ENCODE measurements at regions not wholly inside any gene's neighbourhood (a gene's known extent, or its start where the extent isn't known, plus 50 kb on each side); places are given as distances from the start of the nearest gene placed in this dataset.
"Not testable (repeated sequence)": the region's sequence is repeated elsewhere in the genome, so short reads cannot be mapped to it uniquely, and the experiment has no call there.

DNA sequence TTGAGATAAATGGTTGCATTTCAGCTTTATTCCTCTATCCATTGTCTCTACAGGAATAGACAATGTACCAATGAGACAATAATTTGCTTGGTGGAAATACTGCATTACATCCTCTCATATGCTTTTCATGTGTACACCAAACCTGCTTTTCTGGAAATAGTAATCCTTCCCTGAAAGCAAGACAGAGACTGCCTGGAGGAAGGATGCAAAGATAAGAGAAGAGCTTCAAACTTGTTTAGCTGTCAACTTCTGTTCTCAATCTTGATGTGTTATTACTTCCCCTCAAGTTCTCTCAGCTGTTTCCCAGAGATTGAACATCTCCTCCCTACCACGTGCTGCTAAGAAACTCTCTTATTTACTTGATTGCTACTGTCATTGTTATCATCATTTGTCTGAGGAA lies 1125.4 kb upstream of the TMPRSS15 start:
- intact Hi-C loops (cut with DNase I; ENCODE audit: low total_unique reads) = no loop called here
- WGBS, 2 donors = 36 to 54% methylated on average over 1 of the region's 1 CpG
- no peaks in the 10 kb centered on the region for H3K27me3 ChIP-seq
- TF ChIP-seq POLR2A (IDR thresholded peaks at IDR 0.05) = no peak
- H3K4me3 ChIP-seq = no peak overlapping the region
- no peaks in the 10 kb centered on the region for H3K36me3 ChIP-seq (ENCODE audit: low read depth, missing control alignments)
- H3K27ac ChIP-seq = no peak overlapping the region
- no peaks in the 10 kb centered on the region for H3K4me1 ChIP-seq
- H3K9me3 ChIP-seq = no peaks in the 10 kb centered on the region
- DNase-seq = no peak

DNA sequence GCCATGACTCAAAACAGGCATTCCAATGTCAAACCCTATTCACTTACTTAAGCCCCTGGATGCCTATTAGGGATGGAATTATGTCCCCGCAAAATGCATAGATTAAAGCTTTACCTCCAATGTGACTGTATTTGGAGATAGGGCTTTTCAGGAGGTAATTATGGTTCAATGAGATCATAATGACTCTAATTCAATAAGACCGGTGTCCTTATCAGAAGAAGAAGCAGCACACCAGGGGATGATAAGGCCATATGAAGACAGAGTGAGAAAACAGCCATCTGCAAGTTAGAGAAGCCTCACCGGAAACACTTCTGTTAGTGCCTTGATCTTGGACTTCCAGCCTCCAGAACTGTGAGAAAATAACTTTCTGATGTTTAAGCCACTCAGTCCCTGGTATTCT lies 1131.8 kb upstream of the TMPRSS15 start:
- WGBS, 2 donors = 76 to 82% methylated on average over 3 of the region's 3 CpGs
- Histone ChIP-seq H3K9me3 (no peaks in the 10 kb centered on the region), H3K36me3 (ENCODE audit: low read depth, missing control alignments) (no peaks in the 10 kb centered on the region), H3K4me1 (no peaks in the 10 kb centered on the region), H3K27ac (no peak overlapping the region), H3K4me3 (no peak overlapping the region), H3K27me3 (no peaks in the 10 kb centered on the region)
- intact Hi-C loops (cut with DNase I; ENCODE audit: low total_unique reads) = no loop called here
- no peak for DNase-seq
- TF ChIP-seq POLR2A (IDR thresholded peaks at IDR 0.05) = no peak
- TF ChIP-seq, protein P1, sequence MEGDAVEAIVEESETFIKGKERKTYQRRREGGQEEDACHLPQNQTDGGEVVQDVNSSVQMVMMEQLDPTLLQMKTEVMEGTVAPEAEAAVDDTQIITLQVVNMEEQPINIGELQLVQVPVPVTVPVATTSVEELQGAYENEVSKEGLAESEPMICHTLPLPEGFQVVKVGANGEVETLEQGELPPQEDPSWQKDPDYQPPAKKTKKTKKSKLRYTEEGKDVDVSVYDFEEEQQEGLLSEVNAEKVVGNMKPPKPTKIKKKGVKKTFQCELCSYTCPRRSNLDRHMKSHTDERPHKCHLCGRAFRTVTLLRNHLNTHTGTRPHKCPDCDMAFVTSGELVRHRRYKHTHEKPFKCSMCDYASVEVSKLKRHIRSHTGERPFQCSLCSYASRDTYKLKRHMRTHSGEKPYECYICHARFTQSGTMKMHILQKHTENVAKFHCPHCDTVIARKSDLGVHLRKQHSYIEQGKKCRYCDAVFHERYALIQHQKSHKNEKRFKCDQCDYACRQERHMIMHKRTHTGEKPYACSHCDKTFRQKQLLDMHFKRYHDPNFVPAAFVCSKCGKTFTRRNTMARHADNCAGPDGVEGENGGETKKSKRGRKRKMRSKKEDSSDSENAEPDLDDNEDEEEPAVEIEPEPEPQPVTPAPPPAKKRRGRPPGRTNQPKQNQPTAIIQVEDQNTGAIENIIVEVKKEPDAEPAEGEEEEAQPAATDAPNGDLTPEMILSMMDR (IDR thresholded peaks at IDR 0.05) = no peak

DNA sequence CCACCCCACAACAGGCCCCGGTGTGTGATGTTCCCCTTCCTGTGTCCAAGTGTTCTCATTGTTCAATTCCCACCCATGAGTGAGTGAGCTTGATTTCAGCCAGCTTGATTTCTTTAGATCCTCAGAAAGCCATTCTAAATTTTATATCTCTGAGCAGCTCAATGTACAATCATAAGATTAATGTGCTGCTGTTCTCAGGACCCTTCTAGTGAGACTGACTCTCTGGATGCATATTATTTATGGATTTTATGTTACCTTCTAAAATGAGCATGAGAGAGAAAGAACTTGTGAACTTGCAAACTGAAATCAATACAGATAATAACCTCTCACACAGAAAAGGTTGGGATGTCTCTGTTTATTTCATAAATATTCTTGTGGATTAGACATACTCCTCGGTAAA lies 1133.5 kb upstream of the TMPRSS15 start:
- TF ChIP-seq POLR2A (IDR thresholded peaks at IDR 0.05) = no peak
- TF ChIP-seq, protein P1 (IDR thresholded peaks at IDR 0.05) = no peak
- 68 to 84% methylated on average over 2 of the region's 2 CpGs for WGBS, 2 donors
- intact Hi-C loops (cut with DNase I; ENCODE audit: low total_unique reads) = no loop called here
- Histone ChIP-seq H3K4me3 (no peak overlapping the region), H3K4me1 (no peaks in the 10 kb centered on the region), H3K27me3 (no peaks in the 10 kb centered on the region), H3K9me3 (no peaks in the 10 kb centered on the region), H3K36me3 (ENCODE audit: low read depth, missing control alignments) (no peaks in the 10 kb centered on the region), H3K27ac (no peak overlapping the region)
- DNase-seq = no peak

DNA sequence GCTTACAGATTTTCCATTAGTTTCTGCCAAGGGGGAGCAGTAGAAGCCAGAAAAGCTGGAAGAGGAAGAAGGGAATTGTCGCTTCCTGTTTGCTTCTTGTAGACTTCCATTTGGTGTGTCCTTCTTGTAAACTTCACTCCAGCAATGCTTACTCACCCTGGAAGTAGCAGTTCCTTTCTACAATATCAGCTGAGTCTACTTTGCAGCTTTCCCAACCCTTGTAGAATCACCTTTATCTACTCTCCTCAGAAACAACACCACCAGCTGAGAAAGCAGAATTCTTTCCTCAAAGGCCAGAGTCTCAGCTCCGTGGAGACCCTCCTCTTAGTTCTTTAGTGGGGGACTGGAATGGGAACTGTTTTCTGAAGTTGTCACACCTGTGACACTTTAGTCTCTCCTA lies 1136.7 kb upstream of the TMPRSS15 start:
- TF ChIP-seq, protein P1 (IDR thresholded peaks at IDR 0.05) = no peak
- no peak for TF ChIP-seq POLR2A (IDR thresholded peaks at IDR 0.05)
- H3K4me3 ChIP-seq = no peak overlapping the region
- H3K9me3 ChIP-seq = no peaks in the 10 kb centered on the region
- no peaks in the 10 kb centered on the region for H3K4me1 ChIP-seq
- no peak for DNase-seq
- intact Hi-C loops (cut with DNase I; ENCODE audit: low total_unique reads) = no loop called here
- H3K36me3 ChIP-seq (ENCODE audit: low read depth, missing control alignments) = no peaks in the 10 kb centered on the region
- WGBS, 2 donors = 80 to 96% methylated on average over 2 of the region's 2 CpGs
- H3K27ac ChIP-seq = no peak overlapping the region
- no peaks in the 10 kb centered on the region for H3K27me3 ChIP-seq

DNA sequence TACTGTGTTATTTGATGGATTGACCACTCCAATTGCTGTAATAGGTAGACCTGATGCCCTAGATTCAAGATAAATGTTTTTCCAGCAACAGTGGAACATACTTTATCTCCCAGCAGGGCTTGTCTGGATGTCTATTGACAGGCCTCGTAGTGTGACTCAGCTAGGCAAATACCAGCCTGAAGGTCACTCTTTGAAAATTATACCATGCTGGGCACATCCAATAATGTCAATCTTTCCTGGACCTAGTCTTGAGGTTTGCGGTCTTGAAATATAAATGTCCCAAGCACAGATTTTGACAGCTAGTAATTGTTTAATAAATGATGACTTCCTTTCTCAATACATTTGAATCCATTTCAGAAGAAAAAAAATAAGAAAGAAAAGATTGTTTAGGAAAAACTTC lies 1138.0 kb upstream of the TMPRSS15 start:
- TF ChIP-seq POLR2A (IDR thresholded peaks at IDR 0.05) = no peak
- TF ChIP-seq, protein P1 (IDR thresholded peaks at IDR 0.05) = no peak
- no peak overlapping the region for H3K4me3 ChIP-seq
- 75 to 79% methylated on average over 2 of the region's 2 CpGs for WGBS, 2 donors
- DNase-seq = no peak
- H3K27ac ChIP-seq = no peak overlapping the region
- no peaks in the 10 kb centered on the region for H3K9me3 ChIP-seq
- no peaks in the 10 kb centered on the region for H3K36me3 ChIP-seq (ENCODE audit: low read depth, missing control alignments)
- H3K4me1 ChIP-seq = no peaks in the 10 kb centered on the region
- H3K27me3 ChIP-seq = no peaks in the 10 kb centered on the region
- intact Hi-C loops (cut with DNase I; ENCODE audit: low total_unique reads) = no loop called here

DNA sequence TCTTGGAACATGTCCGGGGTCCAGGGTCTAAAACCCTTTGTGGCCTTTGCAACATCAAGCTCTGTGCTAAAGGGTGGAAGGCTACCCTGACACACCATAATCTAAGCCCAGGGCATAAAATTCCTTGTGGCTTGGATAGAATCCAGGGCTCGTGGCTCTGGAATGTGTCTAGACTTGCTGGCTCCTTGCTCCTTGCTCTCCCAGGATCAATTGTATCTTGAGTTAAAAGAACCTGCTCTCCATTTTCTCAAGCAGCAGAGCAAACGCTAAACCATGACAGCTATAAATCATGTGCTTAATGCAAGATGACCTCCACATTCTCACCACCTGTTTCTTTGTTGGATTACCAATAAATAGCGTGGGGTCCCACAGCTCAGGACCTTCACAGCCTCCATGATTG lies 1140.9 kb upstream of the TMPRSS15 start:
- H3K9me3 ChIP-seq; H3K4me3 ChIP-seq; H3K27ac ChIP-seq; H3K4me1 ChIP-seq; DNase-seq; intact Hi-C loops (cut with DNase I; ENCODE audit: low total_unique reads); H3K27me3 ChIP-seq; H3K36me3 ChIP-seq (ENCODE audit: low read depth, missing control alignments): not testable (repeated sequence)
- WGBS, 2 donors = 63 to 66% methylated on average over 4 of the region's 4 CpGs
